NCI-H345 (cell line): ENCODE measurements at regions not wholly inside any gene's neighbourhood (a gene's known extent, or its start where the extent isn't known, plus 50 kb on each side); places are given as distances from the start of the nearest gene placed in this dataset.

ENCODE experiments used
- DNase-seq: peaks from one replicate; lab custom pipeline; 2025; lab: John Stamatoyannopoulos, UW

GRCh38 chr12:24042651-24043050 is 93.2 kb upstream of the SOX5 start:
- DNase-seq = no peak

DNA sequence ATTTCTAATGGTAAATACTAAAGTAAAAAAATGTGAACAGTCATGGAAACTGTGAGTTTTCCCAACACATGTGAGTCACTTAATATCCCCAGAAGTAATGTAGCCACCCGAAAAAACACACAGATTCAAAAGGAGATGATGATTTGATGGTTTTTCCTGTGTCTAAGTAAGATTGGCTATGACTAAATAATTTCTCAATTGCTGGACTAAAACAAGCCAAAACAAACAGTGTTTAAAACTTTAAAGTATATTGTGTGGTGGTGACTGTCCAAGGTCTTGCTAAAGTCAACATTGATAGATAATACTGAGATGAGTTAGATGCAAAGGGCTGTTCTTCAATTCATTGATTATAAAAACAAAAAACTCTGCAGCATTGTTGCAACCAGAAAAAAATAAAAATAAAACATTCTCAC is 89.6 kb upstream of the SOX5 start:
- DNase-seq = no peak

DNA sequence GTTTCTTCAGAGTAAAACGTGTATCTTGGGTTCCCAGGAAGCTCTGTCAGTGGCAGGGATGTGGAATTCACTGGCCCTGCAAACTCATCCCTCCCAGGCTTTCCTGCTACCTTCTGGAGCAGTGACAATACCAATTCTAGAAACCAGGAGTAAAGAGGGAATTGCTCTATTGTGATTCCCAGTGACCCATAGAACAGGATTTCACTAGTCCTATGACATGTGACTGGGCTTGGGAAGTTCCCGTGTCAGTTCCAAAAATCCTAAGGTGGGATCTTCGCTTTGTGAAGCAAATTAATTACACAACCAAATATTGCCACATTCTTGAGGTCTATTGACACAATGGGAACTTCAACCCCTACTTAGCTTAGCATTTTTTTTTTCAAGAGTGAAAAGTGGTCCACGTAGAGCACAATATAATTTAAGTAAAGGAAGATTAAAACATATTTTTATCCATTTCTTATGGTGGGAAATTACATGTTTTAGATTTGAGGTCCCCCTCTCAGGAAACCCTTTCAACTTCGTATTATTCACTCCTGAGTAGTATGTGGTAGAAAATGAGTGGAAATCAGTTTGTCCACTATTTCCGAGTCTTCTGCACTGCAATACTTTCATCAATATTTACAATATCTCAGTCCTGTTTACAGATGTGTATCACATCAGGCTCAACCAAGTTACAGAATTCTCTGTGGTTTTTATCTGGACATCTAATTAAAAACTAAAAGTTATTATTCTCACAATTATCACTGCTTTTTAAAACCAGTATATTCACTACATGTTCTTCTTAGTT is 88.9 kb upstream of the SOX5 start:
- no peak for DNase-seq

GRCh38 chr12:24036438-24037216 is 87.2 kb upstream of the SOX5 start:
- DNase-seq = no peak

GRCh38 chr12:24034894-24035293 is 85.4 kb upstream of the SOX5 start:
- DNase-seq = no peak

DNA sequence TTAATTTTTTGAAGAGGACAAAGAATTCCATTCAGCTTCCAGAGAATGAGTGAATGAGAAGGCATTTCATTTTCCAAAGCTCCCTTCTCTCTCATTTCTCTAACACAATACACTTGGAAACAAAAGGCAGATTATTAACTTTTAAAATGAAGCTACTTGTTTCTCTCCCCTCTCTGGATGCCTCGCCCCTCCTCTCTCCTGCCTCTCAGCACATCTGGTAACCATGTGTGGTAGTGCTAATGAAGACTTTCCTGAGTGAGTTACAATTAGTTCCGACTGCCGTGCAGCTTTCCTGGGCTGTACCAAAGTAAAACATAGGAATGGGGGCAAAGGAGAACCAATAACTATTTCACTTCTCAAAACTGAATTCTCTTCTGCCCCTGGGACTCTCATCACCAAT is 84.7 kb upstream of the SOX5 start:
- no peak for DNase-seq

DNA sequence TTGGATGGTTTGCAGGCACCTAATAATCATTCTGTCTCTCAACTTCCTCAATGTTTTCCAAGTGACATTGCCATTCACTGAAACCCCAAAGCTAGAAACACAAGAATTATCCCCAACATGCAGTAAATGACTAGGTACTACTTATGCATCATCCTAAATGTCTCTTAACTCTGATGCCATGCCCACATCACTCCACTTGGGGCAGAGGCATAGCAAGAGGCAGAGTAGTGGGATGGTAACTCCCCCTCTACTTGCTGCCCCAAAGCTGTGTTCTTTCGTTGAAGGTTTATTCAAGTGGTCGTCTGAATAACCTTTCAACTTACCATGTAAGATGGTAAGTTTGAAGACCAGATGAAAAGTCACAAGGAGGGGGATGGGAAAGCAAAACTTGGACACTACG is 77.9 kb upstream of the SOX5 start:
- no peak for DNase-seq

- no peak for DNase-seq
Measured at GRCh38 chr12:24025153-24025798, 75.8 kb upstream of the SOX5 start.

- no peak for DNase-seq
Measured at GRCh38 chr12:24023081-24023480, 73.6 kb upstream of the SOX5 start.

GRCh38 chr12:24021164-24021502 is 71.7 kb upstream of the SOX5 start:
- no peak for DNase-seq

GRCh38 chr12:24020397-24021163 is 71.1 kb upstream of the SOX5 start:
- DNase-seq = no peak

- DNase-seq = no peak
Measured at GRCh38 chr12:24015833-24016160, 66.3 kb upstream of the SOX5 start.

GRCh38 chr12:24014915-24015832 is 65.7 kb upstream of the SOX5 start:
- DNase-seq = no peak

DNA sequence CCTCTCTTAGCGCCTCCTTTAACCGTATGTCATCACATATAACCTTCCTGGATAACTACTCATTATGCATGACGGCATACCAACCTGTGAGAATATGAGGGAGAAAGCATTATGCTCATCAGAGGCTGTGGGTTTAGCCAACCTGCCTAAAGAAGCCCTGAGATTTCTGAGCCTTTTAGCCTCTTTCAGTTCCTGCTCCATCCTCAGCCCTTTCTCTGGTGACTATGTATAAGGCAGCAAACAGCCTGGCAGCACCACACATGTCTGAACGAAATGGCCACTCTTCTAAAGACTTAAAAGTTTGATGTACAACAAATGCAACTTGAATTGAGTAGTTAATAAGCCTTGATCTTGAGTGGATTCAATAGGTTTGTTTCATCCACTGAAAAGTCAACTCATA is 64.8 kb upstream of the SOX5 start:
- no peak for DNase-seq

DNA sequence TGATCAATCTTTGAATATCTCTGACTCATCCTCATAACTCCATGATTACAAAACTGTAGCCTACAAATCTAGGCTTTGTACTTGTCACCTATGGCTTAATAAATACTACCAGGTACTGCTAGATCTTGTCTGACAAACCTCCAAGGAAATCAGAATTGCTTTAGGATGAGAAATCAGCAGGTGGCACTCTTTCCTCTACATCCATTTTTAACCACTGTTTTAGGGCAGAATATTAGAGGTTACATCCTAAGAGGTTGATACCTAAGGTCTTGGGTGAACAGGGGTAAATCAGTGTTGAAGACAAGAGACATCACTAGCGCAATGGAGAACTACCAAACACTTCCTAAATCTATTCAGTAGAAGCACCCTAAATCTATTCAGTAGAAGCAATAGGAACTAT is 63.1 kb upstream of the SOX5 start:
- no peak for DNase-seq

DNA sequence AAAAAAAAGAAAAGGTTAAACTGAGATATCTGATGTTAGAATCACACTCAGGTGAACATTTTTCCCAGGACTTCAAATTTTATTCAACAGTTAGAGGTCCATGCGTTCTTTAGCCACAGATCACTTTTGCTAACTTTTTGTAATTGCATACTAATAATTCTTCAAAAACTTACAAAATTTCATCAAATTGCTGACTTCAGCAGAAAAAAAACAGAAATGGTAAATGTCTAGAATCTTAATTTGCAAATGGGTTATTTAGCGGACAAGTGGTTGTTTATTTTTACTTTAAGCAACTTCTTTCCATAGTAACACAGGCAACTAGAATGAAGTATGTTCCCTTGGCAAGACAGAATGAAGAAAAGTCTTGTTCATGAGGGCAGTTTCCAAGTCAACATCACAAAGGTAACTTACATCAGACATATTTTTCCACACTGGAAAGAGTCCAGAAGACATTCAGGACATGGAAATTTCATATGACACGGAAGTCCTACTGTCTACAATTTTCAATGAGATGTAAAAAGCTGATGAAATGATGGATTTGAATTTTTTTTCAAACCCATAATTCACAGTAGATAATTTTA is 62.5 kb upstream of the SOX5 start:
- no peak for DNase-seq

GRCh38 chr12:24008166-24008565 is 58.7 kb upstream of the SOX5 start:
- DNase-seq = no peak
